HG03520 (cell line): ENCODE measurements at regions not wholly inside any gene's neighbourhood (a gene's known extent, or its start where the extent isn't known, plus 50 kb on each side); places are given as distances from the start of the nearest gene placed in this dataset.

Experiments used
- ATAC-seq: cut with Tn5 transposase; IDR thresholded peaks from one replicate; pipeline ENCODE4 v1.9.1; 2021; ENCODE audit warnings: mild to moderate bottlenecking, moderate library complexity; ENCODE audit not compliant: unreplicated experiment

DNA sequence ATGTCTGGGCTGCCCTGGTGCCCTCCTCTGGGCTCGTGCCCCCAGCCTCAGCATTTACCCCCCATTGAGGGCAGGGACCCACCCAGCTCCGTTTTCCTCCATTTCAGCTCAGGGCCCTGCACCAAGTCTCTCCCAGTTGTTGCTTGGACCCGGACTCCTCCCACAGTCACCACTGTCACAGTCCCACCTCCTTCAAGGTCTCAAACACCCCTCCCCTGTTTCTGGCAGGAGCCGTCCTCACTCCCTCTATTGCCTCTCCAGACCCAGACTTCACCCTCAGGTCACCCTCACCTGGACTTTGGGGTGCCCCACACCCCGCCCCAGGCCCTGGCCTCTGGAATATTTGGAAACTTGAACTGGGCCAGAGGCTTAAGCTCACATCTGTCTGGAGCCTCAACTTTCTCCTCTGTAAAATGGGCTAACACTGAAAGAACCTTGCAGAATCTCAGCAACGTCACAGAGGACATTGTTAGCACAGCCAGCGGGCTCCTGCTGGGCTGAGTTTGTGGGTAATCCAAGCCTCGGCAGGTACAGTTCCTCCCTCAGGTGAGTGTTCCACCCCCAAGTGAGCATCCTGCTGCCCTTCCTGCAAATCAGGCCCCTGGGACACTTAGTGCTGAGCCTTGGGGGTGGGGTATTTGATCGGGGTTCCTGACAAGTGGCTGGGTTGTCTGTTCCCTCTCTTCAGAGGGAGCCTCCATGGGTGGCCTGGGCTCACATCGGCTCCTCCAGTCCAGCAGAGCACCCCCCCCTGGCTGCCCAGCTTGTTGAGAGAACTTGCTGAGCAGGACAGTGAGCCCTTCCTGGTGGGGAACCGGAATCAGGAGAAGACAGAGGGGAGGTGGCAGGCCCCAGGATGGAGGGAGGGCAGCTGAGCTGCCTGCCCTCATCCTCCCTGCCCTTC, 130.1 kb downstream of the C9orf50 start:
- no peak for ATAC-seq

DNA sequence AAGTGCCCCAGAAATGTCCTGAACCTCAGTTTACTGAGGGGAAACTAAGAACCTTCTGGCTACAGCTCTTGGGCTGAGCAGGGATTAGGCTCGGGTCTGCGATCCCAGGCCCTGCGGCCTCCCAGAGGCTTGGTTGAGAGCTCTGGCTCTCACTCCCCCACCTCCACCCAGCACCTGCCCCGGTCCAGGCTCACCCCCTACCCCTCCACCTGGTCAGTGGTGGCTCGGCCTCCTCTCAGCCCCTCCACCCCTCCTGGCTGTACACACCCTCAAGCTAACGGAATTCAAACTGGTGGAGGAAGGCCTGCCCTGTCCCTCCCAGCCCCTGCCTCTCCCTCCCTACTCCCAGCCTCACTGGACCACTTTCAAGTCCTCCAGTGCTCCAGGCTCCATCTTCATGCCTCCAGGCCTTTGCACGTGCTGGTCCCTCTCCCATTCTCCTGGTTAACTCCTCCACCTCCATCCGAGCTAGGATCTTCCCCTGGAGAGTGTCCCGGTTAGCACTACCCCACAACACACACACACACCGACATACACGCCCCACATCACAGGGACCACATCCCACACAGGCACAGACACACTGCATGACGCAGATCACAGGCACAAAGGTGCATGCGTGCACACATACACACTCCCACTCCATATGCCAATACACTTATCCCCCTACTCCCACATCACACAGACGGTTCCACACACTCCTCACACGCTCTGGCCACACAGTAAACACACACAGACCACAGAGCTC, 130.9 kb downstream of the C9orf50 start:
- ATAC-seq, result no peak

DNA sequence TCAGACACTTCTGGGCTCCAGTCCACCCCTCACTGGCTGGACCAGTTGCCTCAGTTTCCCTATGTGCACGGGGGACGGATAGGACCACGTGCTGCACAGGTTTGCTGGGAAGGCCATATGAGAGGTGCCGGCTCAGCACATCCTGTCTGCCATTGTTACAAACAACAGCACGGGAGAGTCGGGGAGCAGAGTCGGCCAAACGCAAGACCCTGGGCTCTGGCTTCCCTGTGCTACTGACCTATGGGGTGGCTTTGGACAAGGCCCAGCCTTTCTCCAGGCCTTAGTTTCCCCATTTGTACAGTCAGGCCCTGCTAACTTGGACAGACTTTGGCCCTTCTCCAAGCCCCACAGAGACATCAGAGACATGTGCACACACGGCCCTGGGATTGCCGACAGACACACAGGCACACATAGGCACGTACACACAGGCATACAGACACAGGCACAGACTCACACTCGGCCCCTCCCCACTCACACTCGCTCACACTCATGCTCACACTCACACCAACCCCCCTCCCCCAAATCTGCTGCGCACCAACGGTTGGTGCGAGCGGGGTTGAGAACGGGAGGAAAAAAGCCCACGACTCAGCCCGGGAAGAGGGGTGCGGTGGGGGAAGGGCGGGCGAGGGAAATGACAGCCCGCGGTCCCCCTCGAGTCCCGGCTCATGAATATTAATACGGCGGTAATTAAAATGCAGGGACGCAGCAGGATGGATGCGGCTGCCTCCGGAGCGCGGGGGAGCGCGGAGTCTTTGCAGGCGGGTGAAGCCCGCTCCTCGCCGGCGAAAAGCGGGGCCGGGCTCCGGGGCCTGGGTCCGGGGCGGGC, 133.0 kb downstream of the C9orf50 start:
- no peak for ATAC-seq

DNA sequence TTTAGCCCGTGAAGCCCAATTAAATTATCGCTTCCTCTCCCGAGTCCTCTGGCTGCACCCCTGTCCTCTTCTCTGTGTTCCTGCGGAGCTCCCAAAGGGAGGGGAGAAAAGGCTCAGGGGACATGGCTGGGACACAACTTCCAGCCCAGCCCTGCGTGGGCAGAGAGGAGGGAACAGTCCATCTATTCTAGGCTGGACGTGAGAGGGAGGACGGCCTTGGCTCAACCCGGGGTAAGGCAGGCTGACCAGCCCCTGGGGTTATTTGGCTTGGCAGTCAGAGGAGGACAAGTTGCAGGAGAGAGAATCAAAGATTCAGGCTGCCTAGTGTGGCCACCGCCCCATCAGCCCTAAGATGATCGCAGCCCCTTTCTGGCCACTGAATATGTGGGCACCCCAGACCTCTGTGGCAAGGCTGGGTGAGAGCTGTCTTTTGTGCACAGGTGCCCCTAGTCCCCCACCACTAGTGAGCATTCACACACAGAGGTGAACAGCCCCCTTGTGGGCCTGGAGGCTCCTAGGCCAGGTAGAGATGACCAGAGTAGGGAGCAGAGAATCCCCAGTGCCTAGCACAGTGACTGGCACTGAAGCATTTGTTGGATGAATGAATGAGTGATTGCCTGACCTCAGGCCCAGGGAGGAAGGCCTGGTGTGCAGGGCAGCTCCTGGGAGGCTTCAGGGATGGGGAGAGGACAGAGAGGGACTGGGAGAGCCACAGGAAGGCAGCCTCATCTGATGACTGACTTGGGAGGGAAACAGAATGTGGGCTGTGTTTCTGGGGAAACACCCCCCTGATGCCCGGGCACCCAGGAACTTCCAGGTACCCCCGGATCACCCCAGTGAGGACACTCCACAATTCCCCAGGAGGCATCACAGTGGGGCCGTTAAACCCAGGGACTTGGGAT, 133.9 kb downstream of the C9orf50 start:
- ATAC-seq, result no peak

DNA sequence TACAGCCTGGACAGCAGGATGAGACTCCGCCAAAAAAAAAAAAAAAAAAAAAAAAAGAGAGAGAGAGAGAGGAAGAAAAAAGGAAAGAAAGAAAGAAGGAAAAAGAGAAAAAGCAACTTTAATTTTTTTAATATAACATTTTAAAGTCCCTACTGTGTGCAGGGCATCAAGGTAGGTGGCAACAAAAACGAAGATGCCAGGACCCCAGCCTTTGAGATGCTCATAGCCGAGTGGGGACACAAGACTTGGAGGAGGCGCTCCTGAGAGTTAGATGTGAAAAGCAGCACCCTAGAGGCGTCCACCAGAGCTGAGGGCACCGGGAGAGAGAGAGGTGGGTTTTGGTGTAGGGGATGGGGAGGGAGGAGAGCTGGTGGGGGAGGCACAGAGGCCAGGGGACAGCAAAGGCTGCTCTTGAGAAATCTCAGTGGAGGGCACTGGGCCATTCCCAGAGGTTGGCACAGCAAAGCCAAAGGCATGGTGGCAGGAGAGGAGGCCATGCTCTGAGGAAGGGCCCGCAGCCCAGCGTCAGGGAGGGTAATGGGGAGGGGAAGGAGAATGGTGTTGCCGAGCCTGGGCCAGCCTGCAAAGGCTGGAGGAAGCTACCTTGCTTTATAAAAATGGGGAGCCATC, 135.6 kb downstream of the C9orf50 start:
- no peak for ATAC-seq

DNA sequence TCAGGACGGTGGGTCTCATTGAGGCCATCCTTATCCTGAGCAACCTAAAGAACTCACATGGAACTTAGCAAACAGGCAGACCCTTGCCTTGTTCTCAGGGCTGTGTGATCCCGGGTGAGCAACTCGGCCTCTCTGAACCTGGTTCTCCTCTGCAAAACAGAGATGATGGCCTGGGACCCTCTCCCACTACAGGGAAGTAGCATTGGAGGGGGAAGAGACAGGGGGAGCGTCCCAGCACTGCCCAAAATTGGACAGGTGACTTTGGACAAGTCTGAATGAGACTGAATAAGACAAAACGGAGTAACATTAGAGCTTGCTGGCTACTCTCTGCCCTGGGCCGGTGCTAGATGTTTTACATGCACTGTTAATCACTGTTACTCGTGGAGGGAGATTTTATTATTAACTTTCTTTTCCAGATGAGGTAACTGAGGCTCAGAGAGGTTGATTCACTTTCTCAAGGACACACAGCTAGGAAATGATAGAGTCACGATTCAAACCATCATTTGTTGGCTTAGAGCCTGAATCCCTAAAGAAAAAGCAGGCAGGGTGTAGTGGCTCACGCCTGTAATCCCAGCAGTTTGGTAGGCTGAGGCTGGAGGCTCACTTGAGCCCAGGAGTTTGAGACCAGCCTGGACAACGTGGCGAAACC, 136.4 kb downstream of the C9orf50 start:
- ATAC-seq, result no peak

DNA sequence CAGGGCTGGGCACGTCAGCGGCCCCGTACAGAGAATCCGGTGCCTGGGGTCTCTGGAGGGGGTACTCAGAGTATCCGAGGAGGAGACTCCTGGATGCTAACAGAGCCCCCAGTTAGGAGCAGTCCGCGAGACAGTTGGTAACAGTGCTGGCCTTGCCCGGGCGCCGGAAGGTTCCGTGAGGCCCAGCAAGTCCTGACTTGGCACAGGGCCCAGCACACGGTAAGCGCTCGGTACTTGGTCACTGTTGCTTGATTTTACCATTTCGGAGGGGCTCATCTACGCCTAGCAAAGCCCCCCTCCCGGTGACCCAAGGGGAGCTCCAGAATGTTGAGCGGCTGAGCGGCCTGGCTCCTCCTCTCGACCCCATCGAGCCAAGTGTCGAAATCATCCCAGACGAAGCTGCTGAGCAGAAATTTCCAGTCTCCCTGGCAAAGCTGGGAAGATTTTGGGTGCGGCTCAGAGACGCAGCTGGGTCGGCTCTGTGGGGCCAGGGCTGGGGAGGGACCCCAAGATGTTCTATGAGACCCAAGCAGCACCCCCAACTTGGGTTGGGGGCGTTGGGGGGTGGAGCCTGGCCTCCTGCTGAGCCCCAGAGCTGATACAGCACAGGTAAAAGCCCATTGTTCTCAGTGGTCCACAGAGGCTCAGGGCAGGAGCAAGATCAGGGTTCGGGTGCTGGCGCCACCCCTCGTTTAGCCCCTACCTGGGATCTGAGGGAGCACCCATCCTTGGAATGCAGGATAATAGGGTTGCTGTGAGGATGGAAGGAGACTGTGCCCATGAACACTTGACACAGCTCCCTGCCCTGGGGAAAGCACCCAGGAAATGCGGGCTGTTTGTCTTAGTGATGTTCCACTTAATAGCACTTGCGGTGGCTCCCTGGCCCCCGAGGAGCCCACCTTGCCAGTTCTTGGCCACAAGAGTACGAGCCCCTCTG, 137.2 kb downstream of the C9orf50 start:
- no peak for ATAC-seq

DNA sequence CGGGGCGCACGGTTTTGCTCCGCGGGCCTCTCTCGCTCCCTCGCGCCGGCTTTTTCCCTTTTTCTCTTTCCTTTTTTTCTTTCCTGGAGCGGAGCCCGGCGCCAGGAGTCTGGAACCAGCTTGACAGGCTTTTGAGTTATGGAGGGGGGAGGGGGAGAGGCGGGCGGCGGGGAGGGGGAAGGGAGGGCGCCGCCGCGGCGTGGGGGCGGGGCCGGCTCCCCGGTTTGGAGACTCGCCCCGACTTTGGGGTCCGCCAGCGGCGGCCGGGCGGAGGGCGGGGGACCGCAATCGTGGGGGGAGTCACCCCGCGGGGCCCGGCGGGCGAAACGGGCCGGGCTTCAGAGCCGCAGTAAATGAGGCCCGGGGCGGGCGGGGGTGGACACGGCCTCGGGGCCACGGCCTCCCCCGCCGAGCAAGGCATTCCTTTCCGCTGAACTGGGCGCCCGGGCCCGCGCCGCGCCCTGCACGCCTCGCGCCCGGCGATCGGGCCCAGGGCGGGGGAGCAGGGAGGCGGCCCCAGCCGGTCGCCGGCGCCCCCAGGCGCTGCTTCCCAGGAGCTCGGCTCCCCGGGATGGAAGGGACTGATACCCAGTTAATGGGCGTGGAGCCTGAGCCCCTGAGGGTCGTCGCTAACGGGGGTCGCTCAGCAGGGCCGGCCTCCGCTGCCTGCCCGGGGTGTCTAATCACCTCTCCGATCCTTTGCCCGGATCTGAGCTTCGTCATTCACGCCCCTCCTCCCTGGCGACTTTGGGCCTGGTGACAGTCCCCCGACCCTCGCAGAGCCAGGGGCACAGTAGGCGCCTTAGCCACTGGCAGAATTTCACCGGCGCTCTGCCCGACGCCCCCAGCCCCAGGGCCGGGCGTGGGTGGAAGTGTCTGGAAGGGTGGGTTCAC, 138.1 kb downstream of the C9orf50 start:
- ATAC-seq, result no peak

DNA sequence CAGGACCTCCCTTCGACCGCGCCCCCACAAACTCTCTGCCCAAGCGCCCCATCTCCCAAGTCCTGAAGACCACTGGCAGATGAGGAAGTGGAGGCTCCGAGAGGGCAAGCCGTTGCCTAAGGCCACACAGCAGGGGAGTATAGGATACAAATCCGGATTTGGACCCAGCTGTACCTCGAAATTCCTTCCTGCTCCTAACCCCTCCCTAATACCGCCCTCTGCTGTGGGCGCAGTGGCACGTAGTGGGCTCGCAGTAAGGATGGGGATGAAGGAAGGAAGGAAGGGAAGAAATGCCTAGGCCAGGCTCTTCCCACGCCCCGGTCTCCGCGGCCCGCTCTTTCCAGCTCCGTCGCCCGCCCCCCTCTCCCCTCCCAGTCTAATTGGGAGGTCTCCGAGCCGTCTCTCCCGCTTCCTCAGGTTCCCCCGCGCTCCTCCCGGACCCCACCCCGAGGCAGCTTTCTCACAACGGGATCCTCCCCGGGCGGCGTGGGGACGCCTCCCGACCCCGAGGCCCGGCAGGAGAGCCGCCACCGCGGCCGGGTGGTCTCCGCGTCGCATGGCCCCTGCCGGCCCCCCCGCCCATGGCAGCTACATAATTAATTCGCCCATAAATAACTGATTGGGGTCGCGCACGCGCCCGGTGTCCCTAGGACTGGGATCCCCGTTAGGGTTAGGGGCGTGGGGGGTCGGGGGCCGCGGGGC, 138.9 kb downstream of the C9orf50 start:
- ATAC-seq, result no peak

DNA sequence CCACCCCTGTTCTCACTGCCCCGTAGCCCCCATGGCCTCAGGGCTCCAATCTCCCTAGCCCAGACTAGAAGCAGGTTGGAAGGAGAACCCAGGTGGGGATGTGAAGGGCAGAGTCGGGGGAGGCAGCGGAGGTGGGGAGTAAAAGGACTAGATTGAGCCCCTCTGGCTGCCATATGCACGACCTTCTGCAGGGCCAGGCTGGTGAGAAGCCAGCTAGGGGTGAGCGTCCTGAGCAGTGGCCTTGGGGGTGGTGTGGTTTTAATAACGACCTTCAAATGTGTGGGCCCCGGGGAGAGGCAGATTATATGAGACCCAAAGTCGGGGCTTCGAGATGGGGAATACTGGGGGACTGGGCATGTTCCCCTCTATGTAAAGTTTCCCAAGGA, 139.5 kb downstream of the C9orf50 start:
- no peak for ATAC-seq

DNA sequence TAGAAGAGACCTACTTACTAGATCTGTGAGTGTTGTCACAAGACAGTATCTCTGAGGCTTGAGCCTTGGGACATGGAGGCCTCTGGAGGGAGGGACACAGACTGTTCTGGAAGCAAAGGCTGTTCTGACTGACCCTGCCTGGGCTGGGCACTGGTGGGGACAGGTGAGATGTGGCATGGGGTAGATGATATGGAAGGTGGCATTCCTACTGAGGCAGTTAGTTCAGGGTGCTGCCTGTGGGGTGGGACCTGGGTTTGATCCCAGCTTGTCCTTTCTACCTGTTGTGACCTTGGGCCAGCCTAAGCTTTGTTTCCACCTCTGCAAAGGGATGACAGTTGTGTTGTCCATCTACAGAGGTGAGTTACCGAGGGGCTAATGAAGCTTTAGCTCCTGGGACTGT, 140.2 kb downstream of the C9orf50 start:
- no peak for ATAC-seq

DNA sequence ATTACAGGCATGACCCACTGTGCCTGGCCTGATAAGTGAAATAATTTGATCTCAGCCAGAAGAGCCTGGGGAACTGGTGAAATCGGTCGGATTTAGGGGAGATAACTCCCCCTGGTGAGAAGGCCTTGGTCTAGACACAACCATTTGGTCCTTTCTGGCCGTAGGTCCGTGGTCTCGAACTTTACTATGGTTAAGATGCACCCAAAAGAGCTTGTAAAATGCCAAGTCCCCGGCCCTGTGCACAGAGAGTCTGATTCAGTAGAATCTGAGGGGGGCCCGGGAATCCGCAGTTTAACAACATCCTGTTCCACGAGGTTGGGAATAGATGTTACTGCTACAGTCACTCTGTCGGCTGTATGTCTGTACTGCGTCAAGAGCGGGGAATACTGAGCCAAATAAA, 140.7 kb downstream of the C9orf50 start:
- ATAC-seq, result no peak

DNA sequence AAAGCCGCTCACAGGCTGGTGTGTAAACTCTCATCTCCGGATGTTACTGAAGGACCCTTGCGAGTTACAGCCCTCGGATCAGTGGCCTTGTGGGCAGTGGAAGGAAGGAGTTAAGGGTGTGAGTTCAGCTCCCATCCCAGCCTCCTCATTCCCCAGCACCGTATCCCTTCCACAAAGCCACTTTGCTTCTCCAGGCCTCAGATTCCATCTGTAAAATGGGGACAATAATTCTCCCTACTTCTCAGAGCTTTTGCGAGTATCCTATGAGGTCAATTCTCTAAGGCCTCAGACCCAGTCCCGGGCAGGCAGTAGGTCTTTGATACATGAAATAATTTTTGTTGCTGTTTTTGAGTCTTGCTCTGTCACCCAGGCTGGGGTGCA, 141.3 kb downstream of the C9orf50 start:
- ATAC-seq, result no peak

DNA sequence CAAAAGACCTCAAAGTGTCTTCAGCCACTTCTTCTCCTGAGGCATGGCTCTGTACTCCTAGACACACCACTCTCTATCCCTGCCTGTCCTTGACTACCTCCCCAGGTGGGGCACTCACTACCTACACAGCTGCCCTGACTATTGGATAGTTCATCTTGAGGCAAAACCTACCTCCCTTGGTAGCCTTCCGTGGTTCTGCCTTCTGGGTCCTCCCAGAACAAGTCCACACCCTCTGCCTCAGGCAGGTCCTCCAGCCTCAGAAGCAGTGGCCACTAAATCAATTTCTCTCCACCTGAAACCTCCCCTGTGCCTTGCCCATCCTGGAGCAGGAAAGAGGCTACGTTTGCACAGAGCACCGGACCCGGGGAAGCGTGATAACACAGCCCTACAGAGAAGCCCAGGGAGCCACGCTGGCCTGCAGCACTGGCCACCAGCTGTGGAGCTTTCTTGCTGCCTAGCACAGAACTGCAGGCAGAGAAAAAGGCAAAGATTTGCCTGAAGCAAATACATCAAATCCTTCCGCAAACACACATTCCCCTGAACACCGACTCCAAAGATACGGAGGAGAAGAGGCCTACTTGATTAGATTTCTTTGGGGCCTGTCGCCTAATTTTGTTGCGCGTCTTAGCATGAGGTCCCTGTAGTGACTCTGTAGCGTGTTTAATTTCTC, 141.8 kb downstream of the C9orf50 start:
- no peak for ATAC-seq

DNA sequence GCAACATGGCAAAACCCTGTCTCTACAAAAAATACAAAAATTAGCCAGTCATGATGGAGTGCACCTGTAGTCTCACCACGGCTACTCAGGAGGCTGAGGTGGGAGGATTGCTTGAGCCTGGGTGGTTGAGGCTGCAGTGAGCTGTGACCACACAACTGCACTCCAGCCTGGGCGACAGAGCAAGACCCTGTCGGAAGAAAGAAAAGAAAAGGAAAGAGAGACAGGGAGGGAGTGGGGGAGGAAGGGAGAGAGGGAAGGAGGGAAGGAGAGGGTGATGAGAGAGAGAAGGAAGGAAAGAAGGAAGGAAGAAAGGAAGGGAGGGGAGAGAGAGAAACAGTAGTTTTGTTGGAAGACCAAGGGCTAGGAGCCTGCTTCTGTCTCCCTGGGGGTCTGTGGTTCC, 142.4 kb downstream of the C9orf50 start:
- ATAC-seq, result no peak
